T-helper 17 cell (primary cell): ENCODE measurements at regions not wholly inside any gene's neighbourhood (a gene's known extent, or its start where the extent isn't known, plus 50 kb on each side); places are given as distances from the start of the nearest gene placed in this dataset.
A peak's percentile ranks its signal among the peaks of the same experiment; 100 is the strongest.

Experiments
- ATAC-seq: fragments of 150-1000 bp; cut with Tn5 transposase; 2 replicates; pipeline ENCODE4 v1.10.0; 2021; ENCODE audit warnings: mild to moderate bottlenecking, moderate library complexity
- DNase-seq, 3 donors: peaks; one replicate each; pipeline versions ENCODE4 v3.0.0 to v3.0.0-alpha.2; 2020 to 2021
- H3K9me3 ChIP-seq: one replicate; pipeline ENCODE4 v1.7.0; 2013; ENCODE audit warnings: low read length, mild to moderate bottlenecking; ENCODE audit not compliant: control insufficient read depth, poor library complexity, severe bottlenecking
- H3K27ac Mint-ChIP-seq: one replicate; pipeline ENCODE4 v1.8.0; 2022; ENCODE audit warnings: mild to moderate bottlenecking, moderate library complexity, mixed read lengths
- H3K27me3 Mint-ChIP-seq: one replicate; pipeline ENCODE4 v1.8.0; 2022; ENCODE audit warnings: mixed read lengths
- H3K36me3 Mint-ChIP-seq: one replicate; pipeline ENCODE4 v1.8.0; 2022; ENCODE audit warnings: low read depth, mixed read lengths
- H3K4me1 Mint-ChIP-seq: one replicate; pipeline ENCODE4 v1.8.0; 2022; ENCODE audit warnings: mild to moderate bottlenecking, mixed read lengths
- H3K4me3 Mint-ChIP-seq: one replicate; pipeline ENCODE4 v1.8.0; 2022; ENCODE audit warnings: mild to moderate bottlenecking, moderate library complexity, mixed read lengths

DNA sequence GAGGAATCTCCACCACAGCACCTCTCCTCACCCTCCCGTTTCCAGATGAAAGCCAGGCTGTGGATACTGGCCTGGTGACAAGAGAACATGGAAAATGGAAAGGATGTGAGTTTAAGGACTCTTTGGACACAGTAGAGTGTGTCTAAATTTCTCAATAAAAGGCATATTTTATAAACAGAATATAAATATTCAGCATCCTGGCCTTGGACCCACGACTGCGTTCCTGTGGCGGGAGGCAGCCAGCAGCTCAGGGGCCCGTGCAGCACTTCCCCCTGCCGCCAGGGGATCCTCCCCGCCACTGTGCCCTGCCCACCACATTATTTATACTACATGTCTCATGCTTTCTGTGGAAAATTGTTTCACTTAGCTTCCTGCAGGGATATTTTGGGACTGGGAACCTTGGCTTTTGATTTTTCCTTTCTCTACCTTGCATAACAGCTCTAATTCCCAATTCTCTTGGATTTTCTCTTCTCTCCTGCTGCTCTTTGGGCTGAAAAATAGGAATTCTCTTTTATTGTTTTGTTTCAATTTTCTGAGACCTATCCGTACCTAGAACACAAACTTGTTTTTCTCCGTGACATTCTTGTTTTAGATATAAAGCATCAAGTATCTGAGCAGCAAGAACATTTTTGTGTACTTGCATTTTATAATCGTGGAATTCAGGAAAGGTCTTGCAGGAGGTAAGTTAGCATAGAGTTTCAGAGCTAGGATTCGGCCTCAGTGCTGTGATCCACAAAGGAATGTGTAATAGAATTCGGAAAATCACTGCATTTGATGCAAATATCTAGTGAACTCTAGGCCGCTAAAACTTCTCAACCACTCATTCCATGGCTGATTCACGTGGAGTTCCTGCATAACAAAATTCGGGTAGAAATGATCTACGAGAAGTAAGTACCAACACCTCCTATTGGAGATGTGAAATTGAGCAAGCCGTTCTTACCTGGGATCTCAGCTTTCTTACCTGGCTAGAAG is 107.7 kb upstream of the SPATA13 start:
- H3K9me3 ChIP-seq, result no peaks in the 10 kb centered on the region
- ATAC-seq (peak; percentile 13), DNase-seq (no peak)
- no peaks in the 10 kb centered on the region for H3K36me3 Mint-ChIP-seq
- H3K4me1 Mint-ChIP-seq, result peaks cover 10% of the 10 kb centered on the region
- H3K27me3 Mint-ChIP-seq, result peaks cover 39% of the 10 kb centered on the region
- H3K27ac Mint-ChIP-seq, result no peak overlapping the region
- no peak overlapping the region for H3K4me3 Mint-ChIP-seq

- H3K36me3 Mint-ChIP-seq, result no peaks in the 10 kb centered on the region
- H3K4me3 Mint-ChIP-seq, result no peak overlapping the region
- H3K9me3 ChIP-seq, result no peaks in the 10 kb centered on the region
- H3K27me3 Mint-ChIP-seq, result peaks cover 43% of the 10 kb centered on the region
- no peak overlapping the region for H3K27ac Mint-ChIP-seq
- peak; percentile 20 to 42 (median 31) for DNase-seq
- peak; percentile 97 for ATAC-seq
- peaks cover 10% of the 10 kb centered on the region for H3K4me1 Mint-ChIP-seq
Measured at GRCh38 chr13:24053519-24054251, 106.8 kb upstream of the SPATA13 start.

GRCh38 chr13:24056616-24057137 is 103.8 kb upstream of the SPATA13 start:
- H3K9me3 ChIP-seq, result no peaks in the 10 kb centered on the region
- ATAC-seq (no peak), DNase-seq (no peak)
- Mint-ChIP-seq H3K36me3 (no peaks in the 10 kb centered on the region), H3K4me1 (peaks cover 13% of the 10 kb centered on the region), H3K4me3 (no peak overlapping the region), H3K27ac (no peak overlapping the region), H3K27me3 (peaks cover 56% of the 10 kb centered on the region)

GRCh38 chr13:24060993-24061392 is 99.5 kb upstream of the SPATA13 start:
- DNase-seq (no peak), ATAC-seq (no peak)
- Mint-ChIP-seq H3K36me3 (no peaks in the 10 kb centered on the region), H3K27me3 (peaks cover 53% of the 10 kb centered on the region), H3K4me1 (peaks cover 10% of the 10 kb centered on the region), H3K27ac (no peak overlapping the region), H3K4me3 (no peak overlapping the region)
- no peaks in the 10 kb centered on the region for H3K9me3 ChIP-seq

- Mint-ChIP-seq H3K27me3 (peaks cover 42% of the 10 kb centered on the region), H3K27ac (no peak overlapping the region), H3K4me1 (peaks cover 10% of the 10 kb centered on the region), H3K36me3 (no peaks in the 10 kb centered on the region), H3K4me3 (no peak overlapping the region)
- no peaks in the 10 kb centered on the region for H3K9me3 ChIP-seq
- DNase-seq (no peak), ATAC-seq (no peak)
Measured at GRCh38 chr13:24063281-24063877, 97.1 kb upstream of the SPATA13 start.

DNA sequence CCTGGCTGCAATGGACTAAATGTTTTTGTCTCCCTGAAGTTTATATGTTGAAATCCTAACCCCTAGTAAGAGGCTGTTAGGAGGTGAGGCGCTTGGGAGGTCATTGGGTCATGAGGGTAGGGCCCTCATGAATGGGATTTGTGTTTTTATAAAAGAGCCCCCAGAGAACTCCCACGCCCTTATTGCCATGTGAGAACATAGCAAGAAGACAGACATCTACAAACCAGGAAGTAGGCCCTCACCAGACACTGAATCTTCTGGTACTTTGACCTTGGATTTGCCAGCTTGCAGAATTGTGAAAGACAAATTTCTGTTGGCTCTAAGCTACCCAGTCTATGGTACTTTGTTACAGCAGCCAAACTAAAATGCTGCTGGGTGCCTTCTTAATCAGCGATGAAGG is 96.1 kb upstream of the SPATA13 start:
- Mint-ChIP-seq H3K27me3 (peaks cover 38% of the 10 kb centered on the region), H3K4me3 (no peak overlapping the region), H3K4me1 (peaks cover 8% of the 10 kb centered on the region), H3K36me3 (no peaks in the 10 kb centered on the region), H3K27ac (no peak overlapping the region)
- DNase-seq, result no peak
- no peak for ATAC-seq
- no peaks in the 10 kb centered on the region for H3K9me3 ChIP-seq

GRCh38 chr13:24065176-24065575 is 95.3 kb upstream of the SPATA13 start:
- Mint-ChIP-seq H3K36me3 (no peaks in the 10 kb centered on the region), H3K27me3 (peaks cover 35% of the 10 kb centered on the region), H3K4me1 (peaks cover 7% of the 10 kb centered on the region), H3K4me3 (no peak overlapping the region), H3K27ac (no peak overlapping the region)
- DNase-seq (no peak), ATAC-seq (no peak)
- no peaks in the 10 kb centered on the region for H3K9me3 ChIP-seq

DNA sequence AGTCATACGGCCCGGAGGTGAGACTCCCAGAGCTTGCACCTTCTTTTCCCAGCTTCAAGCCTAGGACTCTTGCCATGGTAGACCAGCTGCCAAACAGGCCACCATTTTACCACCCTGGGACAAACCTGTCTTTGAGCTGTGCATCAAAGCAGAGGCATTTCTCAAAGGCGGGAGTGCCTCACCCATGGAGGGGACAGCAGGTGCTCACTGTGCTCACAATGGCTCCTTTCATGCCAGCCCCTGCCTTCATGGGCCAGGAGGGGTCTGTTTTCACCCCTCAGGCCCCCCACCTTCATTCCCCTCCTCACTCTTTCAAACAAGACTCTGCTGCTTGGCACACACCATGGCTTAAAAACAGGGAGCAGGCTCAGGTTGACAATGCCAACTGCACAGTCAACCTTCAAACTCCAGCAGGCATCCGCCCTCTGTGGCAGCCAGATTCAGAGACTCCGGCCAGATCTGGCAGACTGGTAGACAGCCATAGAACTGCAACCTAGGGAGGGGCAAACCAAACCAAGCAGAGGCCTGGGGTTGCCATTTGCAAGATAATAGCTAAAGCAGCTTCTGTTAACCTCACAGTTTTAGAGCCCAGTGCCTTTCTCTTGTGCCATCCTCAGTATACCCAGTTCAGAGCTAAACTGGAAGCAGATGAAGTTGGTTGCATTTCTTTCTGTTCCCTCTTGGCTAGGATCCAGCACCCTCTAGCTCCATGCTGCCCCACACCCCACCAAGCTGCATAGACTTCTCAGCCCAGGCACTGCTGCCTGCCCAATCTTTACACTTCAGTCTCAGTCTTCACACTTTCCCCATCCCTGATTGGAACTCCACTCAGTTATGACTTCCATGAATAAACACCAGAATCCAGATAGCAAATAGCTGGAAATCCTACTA is 93.9 kb upstream of the SPATA13 start:
- Mint-ChIP-seq H3K36me3 (no peaks in the 10 kb centered on the region), H3K27me3 (peaks cover 32% of the 10 kb centered on the region), H3K4me3 (no peak overlapping the region), H3K27ac (no peak overlapping the region), H3K4me1 (peaks cover 7% of the 10 kb centered on the region)
- DNase-seq, result no peak
- no peaks in the 10 kb centered on the region for H3K9me3 ChIP-seq
- no peak for ATAC-seq

DNA sequence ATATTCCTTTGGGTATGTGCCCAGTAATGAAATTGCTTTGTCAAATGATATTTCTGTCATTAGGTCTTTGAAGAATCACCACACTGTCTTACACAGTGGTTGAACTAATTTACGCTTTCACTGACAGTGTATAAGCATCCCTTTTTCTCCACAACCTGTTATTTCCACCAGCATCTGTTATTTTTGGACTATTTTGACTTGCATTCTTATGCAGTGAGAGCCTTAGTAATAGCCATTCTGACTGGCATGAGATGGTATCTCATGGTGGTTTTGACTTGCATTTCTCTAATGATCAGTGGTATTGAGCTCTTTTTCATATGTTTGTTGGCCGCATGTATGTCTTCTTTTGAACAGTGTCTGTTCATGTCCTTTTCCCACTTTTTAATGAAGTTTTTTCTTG is 92.0 kb upstream of the SPATA13 start:
- Mint-ChIP-seq H3K27me3 (peaks cover 29% of the 10 kb centered on the region), H3K36me3 (no peaks in the 10 kb centered on the region), H3K27ac (no peak overlapping the region), H3K4me3 (no peak overlapping the region), H3K4me1 (peaks cover 5% of the 10 kb centered on the region)
- no peaks in the 10 kb centered on the region for H3K9me3 ChIP-seq
- no peak for DNase-seq
- no peak for ATAC-seq

- Mint-ChIP-seq H3K36me3 (no peaks in the 10 kb centered on the region), H3K27ac (no peak overlapping the region), H3K27me3 (peaks cover 22% of the 10 kb centered on the region), H3K4me1 (peaks cover 2% of the 10 kb centered on the region), H3K4me3 (no peak overlapping the region)
- ATAC-seq (no peak), DNase-seq (no peak)
- no peaks in the 10 kb centered on the region for H3K9me3 ChIP-seq
Measured at GRCh38 chr13:24071016-24071415, 89.5 kb upstream of the SPATA13 start.

DNA sequence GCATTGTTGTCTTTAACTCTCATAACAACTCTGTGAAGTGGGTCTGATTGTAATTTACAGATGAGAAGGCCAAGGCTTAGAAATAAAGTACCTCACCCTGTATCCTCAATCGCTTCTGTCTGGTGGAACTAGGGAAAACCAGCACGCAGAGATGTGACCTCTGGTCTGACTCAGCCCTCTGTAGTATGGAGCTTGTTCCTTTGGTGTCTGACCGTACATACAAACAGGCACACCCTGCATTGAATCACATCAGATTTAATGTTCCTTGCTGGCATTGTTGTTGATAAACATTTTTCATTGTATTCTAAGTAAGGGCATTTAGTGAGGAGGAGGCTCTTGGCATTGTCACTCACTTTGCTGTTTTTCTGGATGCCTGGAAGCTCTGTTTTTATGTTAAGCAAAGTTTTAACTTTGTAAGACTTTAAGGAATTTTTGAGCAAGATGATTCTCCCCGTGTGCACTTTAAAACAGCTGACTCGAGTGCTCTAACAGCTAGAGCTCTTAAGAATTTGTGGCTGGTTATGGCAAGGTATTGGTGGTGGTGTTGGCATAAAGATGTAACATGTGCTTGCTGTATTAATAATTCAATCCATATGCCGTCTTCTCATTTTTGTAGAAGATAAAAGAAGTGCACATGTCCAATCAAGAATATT is 89.0 kb upstream of the SPATA13 start:
- peaks cover 4% of the 10 kb centered on the region for H3K4me1 Mint-ChIP-seq
- DNase-seq, result no peak
- peaks cover 27% of the 10 kb centered on the region for H3K27me3 Mint-ChIP-seq
- no peak overlapping the region for H3K4me3 Mint-ChIP-seq
- H3K9me3 ChIP-seq, result no peaks in the 10 kb centered on the region
- no peaks in the 10 kb centered on the region for H3K36me3 Mint-ChIP-seq
- no peak overlapping the region for H3K27ac Mint-ChIP-seq
- ATAC-seq, result no peak

- no peak overlapping the region for H3K4me3 Mint-ChIP-seq
- ATAC-seq (no peak), DNase-seq (no peak)
- H3K36me3 Mint-ChIP-seq, result no peaks in the 10 kb centered on the region
- H3K27ac Mint-ChIP-seq, result no peak overlapping the region
- peaks cover 4% of the 10 kb centered on the region for H3K4me1 Mint-ChIP-seq
- no peaks in the 10 kb centered on the region for H3K9me3 ChIP-seq
- peaks cover 37% of the 10 kb centered on the region for H3K27me3 Mint-ChIP-seq
Measured at GRCh38 chr13:24073657-24074056, 86.9 kb upstream of the SPATA13 start.
